ENCODE measurements at regions not wholly inside any gene's neighbourhood (a gene's known extent, or its start where the extent isn't known, plus 50 kb on each side); places are given as distances from the start of the nearest gene placed in this dataset.

GRCh38 chr2:12649602-12650400 lies 66.9 kb upstream of the TRIB2 start:
- ChIA-PET CTCF (no interaction called here), POLR2A (no interaction called here)
- H3K4me3 ChIP-seq (ENCODE audit: control insufficient read depth in 1 of 7, extremely low read depth in 1 of 7, insufficient read depth in 4 of 7, low read depth in 2 of 7, low read length in 6 of 7): no peak overlapping the region
- no peak for DNase-seq
- no peaks in the 10 kb centered on the region for H3K36me3 ChIP-seq (ENCODE audit: control insufficient read depth in 4 of 4, insufficient read depth in 4 of 4, low read length in 3 of 4)
- H3K9me3 ChIP-seq (ENCODE audit: control extremely low read depth in 1 of 5, control insufficient read depth in 4 of 5, insufficient read depth in 2 of 5, low read depth in 1 of 5, low read length in 4 of 5): peaks cover 3 to 7% (median 5%) of the 10 kb centered on the region in 5 experiments
- H3K4me1 ChIP-seq (ENCODE audit: control extremely low read depth in 1 of 4, control insufficient read depth in 4 of 4, insufficient read depth in 4 of 4, low read length in 3 of 4): no peaks in the 10 kb centered on the region
- H3K27me3 ChIP-seq (replicated peaks in 2 of 5; ENCODE audit: control insufficient read depth in 4 of 5, insufficient read depth in 5 of 5, low read length in 4 of 5): peaks cover 0 to 13% (median 6%) of the 10 kb centered on the region in 5 experiments
- no peak overlapping the region for H3K27ac ChIP-seq (ENCODE audit: insufficient read depth in 1 of 2, low read depth in 1 of 2, low read length in 2 of 2, poor library complexity in 1 of 2, severe bottlenecking in 2 of 2)
- WGBS (ENCODE audit: insufficient coverage): 96% methylated on average over 8 of the region's 10 CpGs

- peaks cover 2 to 4% (median 3%) of the 10 kb centered on the region in 5 experiments for H3K9me3 ChIP-seq (ENCODE audit: control extremely low read depth in 1 of 5, control insufficient read depth in 4 of 5, insufficient read depth in 2 of 5, low read depth in 1 of 5, low read length in 4 of 5)
- H3K27ac ChIP-seq (ENCODE audit: insufficient read depth in 1 of 2, low read depth in 1 of 2, low read length in 2 of 2, poor library complexity in 1 of 2, severe bottlenecking in 2 of 2): no peak overlapping the region
- no peak overlapping the region for H3K4me3 ChIP-seq (ENCODE audit: control insufficient read depth in 1 of 7, extremely low read depth in 1 of 7, insufficient read depth in 4 of 7, low read depth in 2 of 7, low read length in 6 of 7)
- H3K4me1 ChIP-seq (ENCODE audit: control extremely low read depth in 1 of 4, control insufficient read depth in 4 of 4, insufficient read depth in 4 of 4, low read length in 3 of 4): no peaks in the 10 kb centered on the region
- no peak for DNase-seq
- CTCF ChIA-PET: no interaction called here
- peaks cover 0 to 12% (median 6%) of the 10 kb centered on the region in 5 experiments for H3K27me3 ChIP-seq (replicated peaks in 2 of 5; ENCODE audit: control insufficient read depth in 4 of 5, insufficient read depth in 5 of 5, low read length in 4 of 5)
- H3K36me3 ChIP-seq (ENCODE audit: control insufficient read depth in 4 of 4, insufficient read depth in 4 of 4, low read length in 3 of 4): no peaks in the 10 kb centered on the region
- 92% methylated on average over 7 of the region's 8 CpGs for WGBS (ENCODE audit: insufficient coverage)
- POLR2A ChIA-PET: no interaction called here
Measured at GRCh38 chr2:12651641-12652040, 65.1 kb upstream of the TRIB2 start.

GRCh38 chr2:12652723-12653122 lies 64.0 kb upstream of the TRIB2 start:
- no peak overlapping the region for H3K27ac ChIP-seq (ENCODE audit: insufficient read depth in 1 of 2, low read depth in 1 of 2, low read length in 2 of 2, poor library complexity in 1 of 2, severe bottlenecking in 2 of 2)
- H3K27me3 ChIP-seq (replicated peaks in 2 of 5; ENCODE audit: control insufficient read depth in 4 of 5, insufficient read depth in 5 of 5, low read length in 4 of 5): peaks cover 0 to 9% (median 5%) of the 10 kb centered on the region in 5 experiments
- peaks cover 0 to 3% (median 0%) of the 10 kb centered on the region in 5 experiments for H3K9me3 ChIP-seq (ENCODE audit: control extremely low read depth in 1 of 5, control insufficient read depth in 4 of 5, insufficient read depth in 2 of 5, low read depth in 1 of 5, low read length in 4 of 5)
- H3K36me3 ChIP-seq (ENCODE audit: control insufficient read depth in 4 of 4, insufficient read depth in 4 of 4, low read length in 3 of 4): no peaks in the 10 kb centered on the region
- POLR2A ChIA-PET: no interaction called here
- CTCF ChIA-PET: interaction anchor here (0.7 kb wide), 1 partner anchor 41 kb away, joined by 3 read pairs; no protein-coding TSS in a partner anchor
- no peaks in the 10 kb centered on the region for H3K4me1 ChIP-seq (ENCODE audit: control extremely low read depth in 1 of 4, control insufficient read depth in 4 of 4, insufficient read depth in 4 of 4, low read length in 3 of 4)
- 100% methylated on average over 3 of the region's 9 CpGs for WGBS (ENCODE audit: insufficient coverage)
- no peak overlapping the region for H3K4me3 ChIP-seq (ENCODE audit: control insufficient read depth in 1 of 7, extremely low read depth in 1 of 7, insufficient read depth in 4 of 7, low read depth in 2 of 7, low read length in 6 of 7)
- DNase-seq: no peak

- ChIA-PET POLR2A (no interaction called here), CTCF (no interaction called here)
- 91% methylated on average over 5 of the region's 6 CpGs for WGBS (ENCODE audit: insufficient coverage)
- no peaks in the 10 kb centered on the region for H3K4me1 ChIP-seq (ENCODE audit: control extremely low read depth in 1 of 4, control insufficient read depth in 4 of 4, insufficient read depth in 4 of 4, low read length in 3 of 4)
- no peak overlapping the region for H3K27ac ChIP-seq (ENCODE audit: insufficient read depth in 1 of 2, low read depth in 1 of 2, low read length in 2 of 2, poor library complexity in 1 of 2, severe bottlenecking in 2 of 2)
- H3K9me3 ChIP-seq (ENCODE audit: control extremely low read depth in 1 of 5, control insufficient read depth in 4 of 5, insufficient read depth in 2 of 5, low read depth in 1 of 5, low read length in 4 of 5): peaks cover 0 to 1% (median 0%) of the 10 kb centered on the region in 5 experiments
- DNase-seq: no peak
- no peak overlapping the region for H3K4me3 ChIP-seq (ENCODE audit: control insufficient read depth in 1 of 7, extremely low read depth in 1 of 7, insufficient read depth in 4 of 7, low read depth in 2 of 7, low read length in 6 of 7)
- no peaks in the 10 kb centered on the region for H3K36me3 ChIP-seq (ENCODE audit: control insufficient read depth in 4 of 4, insufficient read depth in 4 of 4, low read length in 3 of 4)
- peaks cover 0 to 4% (median 0%) of the 10 kb centered on the region in 5 experiments for H3K27me3 ChIP-seq (replicated peaks in 2 of 5; ENCODE audit: control insufficient read depth in 4 of 5, insufficient read depth in 5 of 5, low read length in 4 of 5)
Measured at GRCh38 chr2:12657560-12657959, 59.2 kb upstream of the TRIB2 start.

GRCh38 chr2:12658310-12658945 lies 58.3 kb upstream of the TRIB2 start:
- WGBS (ENCODE audit: insufficient coverage): 100% methylated on average over 1 of the region's 3 CpGs
- Histone ChIP-seq H3K27me3 (replicated peaks in 2 of 5; ENCODE audit: control insufficient read depth in 4 of 5, insufficient read depth in 5 of 5, low read length in 4 of 5) (peaks cover 0 to 2% (median 0%) of the 10 kb centered on the region in 5 experiments), H3K4me1 (ENCODE audit: control extremely low read depth in 1 of 4, control insufficient read depth in 4 of 4, insufficient read depth in 4 of 4, low read length in 3 of 4) (no peaks in the 10 kb centered on the region), H3K36me3 (ENCODE audit: control insufficient read depth in 4 of 4, insufficient read depth in 4 of 4, low read length in 3 of 4) (no peaks in the 10 kb centered on the region), H3K9me3 (ENCODE audit: control extremely low read depth in 1 of 5, control insufficient read depth in 4 of 5, insufficient read depth in 2 of 5, low read depth in 1 of 5, low read length in 4 of 5) (peaks cover 0 to 1% (median 0%) of the 10 kb centered on the region in 5 experiments), H3K4me3 (ENCODE audit: control insufficient read depth in 1 of 7, extremely low read depth in 1 of 7, insufficient read depth in 4 of 7, low read depth in 2 of 7, low read length in 6 of 7) (no peak overlapping the region), H3K27ac (ENCODE audit: insufficient read depth in 1 of 2, low read depth in 1 of 2, low read length in 2 of 2, poor library complexity in 1 of 2, severe bottlenecking in 2 of 2) (no peak overlapping the region)
- ChIA-PET POLR2A (no interaction called here), CTCF (no interaction called here)
- DNase-seq: no peak

- no CpG with 5 or more reads among the region's 1 CpG for WGBS (ENCODE audit: insufficient coverage)
- CTCF ChIA-PET: no interaction called here
- POLR2A ChIA-PET: no interaction called here
Measured at GRCh38 chr2:12661489-12661888, 55.2 kb upstream of the TRIB2 start.

More at GRCh38 chr2:12661489-12661888, 55.2 kb upstream of the TRIB2 start:
- no peaks in the 10 kb centered on the region for H3K4me1 ChIP-seq (ENCODE audit: control extremely low read depth in 1 of 4, control insufficient read depth in 4 of 4, insufficient read depth in 4 of 4, low read length in 3 of 4)
- peaks cover 0 to 10% (median 4%) of the 10 kb centered on the region in 5 experiments for H3K9me3 ChIP-seq (ENCODE audit: control extremely low read depth in 1 of 5, control insufficient read depth in 4 of 5, insufficient read depth in 2 of 5, low read depth in 1 of 5, low read length in 4 of 5)
- H3K27me3 ChIP-seq (replicated peaks in 2 of 5; ENCODE audit: control insufficient read depth in 4 of 5, insufficient read depth in 5 of 5, low read length in 4 of 5): peaks cover 0 to 2% (median 0%) of the 10 kb centered on the region in 5 experiments
- no peak overlapping the region for H3K27ac ChIP-seq (ENCODE audit: insufficient read depth in 1 of 2, low read depth in 1 of 2, low read length in 2 of 2, poor library complexity in 1 of 2, severe bottlenecking in 2 of 2)
- H3K4me3 ChIP-seq (ENCODE audit: control insufficient read depth in 1 of 7, extremely low read depth in 1 of 7, insufficient read depth in 4 of 7, low read depth in 2 of 7, low read length in 6 of 7): no peak overlapping the region
- DNase-seq: no peak
- H3K36me3 ChIP-seq (ENCODE audit: control insufficient read depth in 4 of 4, insufficient read depth in 4 of 4, low read length in 3 of 4): no peaks in the 10 kb centered on the region

All from common myeloid progenitor, CD34-positive (primary cell).